PFSK-1 (cell line): ENCODE measurements at regions not wholly inside any gene's neighbourhood (a gene's known extent, or its start where the extent isn't known, plus 50 kb on each side); places are given as distances from the start of the nearest gene placed in this dataset.

Experiments used
- POLR2AphosphoS5 ChIP-seq: IDR thresholded peaks from 2 replicates; pipeline ENCODE4 v1.6.1; 2012; ENCODE audit warnings: low read depth, mild to moderate bottlenecking, control low read depth, low read length, moderate library complexity
- SIN3A ChIP-seq: IDR thresholded peaks from 2 replicates; pipeline ENCODE4 v1.6.1; 2012; ENCODE audit warnings: mild to moderate bottlenecking, low read length, moderate library complexity, borderline replicate concordance; ENCODE audit not compliant: insufficient read depth
- TAF1 ChIP-seq: IDR thresholded peaks from 2 replicates; pipeline ENCODE4 v1.6.1; 2012; ENCODE audit warnings: low read length, control low read depth, borderline replicate concordance; ENCODE audit not compliant: insufficient read depth
- TF ChIP-seq, protein P1 (sequence below), 2 experiments: IDR thresholded peaks; 2 replicates each; pipeline versions ENCODE4 v1.6.1 to v1.8.0; 2011 to 2012; ENCODE audit warnings: low read depth in 2 of 2, low read length in 2 of 2, control low read depth in 1 of 2, inconsistent platforms in 1 of 2, mild to moderate bottlenecking in 1 of 2, moderate library complexity in 1 of 2; ENCODE audit not compliant: insufficient read depth in 1 of 2

DNA sequence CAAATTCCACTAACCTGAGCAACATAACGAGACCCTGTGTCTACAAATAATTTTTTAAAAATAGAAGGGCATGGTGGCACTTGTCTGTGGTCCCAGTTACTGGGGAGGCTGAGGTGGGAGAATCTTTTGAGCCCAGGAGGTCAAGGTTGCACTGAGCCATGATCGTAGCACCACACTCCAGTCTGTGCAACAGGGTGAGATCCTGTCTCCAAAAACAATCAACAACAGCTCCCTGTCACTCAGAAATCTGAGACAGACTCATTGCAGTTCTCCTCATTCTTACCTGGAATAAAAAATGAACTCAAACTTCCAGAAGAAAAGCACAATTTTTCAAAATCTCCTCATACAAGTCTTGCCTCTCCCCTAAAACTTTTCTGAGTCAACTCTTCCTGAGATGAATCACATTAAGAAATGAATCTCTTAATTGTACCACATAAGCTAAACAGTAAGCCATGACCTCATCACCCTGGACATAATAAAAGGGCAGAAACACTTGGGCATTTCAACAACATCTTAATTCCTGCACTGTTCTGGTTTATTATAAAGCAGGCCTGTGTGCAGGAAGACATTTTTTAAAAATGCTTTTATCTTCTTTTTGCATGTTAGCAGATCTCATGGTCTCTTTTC is 214.3 kb upstream of the CDKN3 start:
- TF ChIP-seq TAF1 (no peak), POLR2AphosphoS5 (no peak), SIN3A (no peak)
- TF ChIP-seq, protein P1, sequence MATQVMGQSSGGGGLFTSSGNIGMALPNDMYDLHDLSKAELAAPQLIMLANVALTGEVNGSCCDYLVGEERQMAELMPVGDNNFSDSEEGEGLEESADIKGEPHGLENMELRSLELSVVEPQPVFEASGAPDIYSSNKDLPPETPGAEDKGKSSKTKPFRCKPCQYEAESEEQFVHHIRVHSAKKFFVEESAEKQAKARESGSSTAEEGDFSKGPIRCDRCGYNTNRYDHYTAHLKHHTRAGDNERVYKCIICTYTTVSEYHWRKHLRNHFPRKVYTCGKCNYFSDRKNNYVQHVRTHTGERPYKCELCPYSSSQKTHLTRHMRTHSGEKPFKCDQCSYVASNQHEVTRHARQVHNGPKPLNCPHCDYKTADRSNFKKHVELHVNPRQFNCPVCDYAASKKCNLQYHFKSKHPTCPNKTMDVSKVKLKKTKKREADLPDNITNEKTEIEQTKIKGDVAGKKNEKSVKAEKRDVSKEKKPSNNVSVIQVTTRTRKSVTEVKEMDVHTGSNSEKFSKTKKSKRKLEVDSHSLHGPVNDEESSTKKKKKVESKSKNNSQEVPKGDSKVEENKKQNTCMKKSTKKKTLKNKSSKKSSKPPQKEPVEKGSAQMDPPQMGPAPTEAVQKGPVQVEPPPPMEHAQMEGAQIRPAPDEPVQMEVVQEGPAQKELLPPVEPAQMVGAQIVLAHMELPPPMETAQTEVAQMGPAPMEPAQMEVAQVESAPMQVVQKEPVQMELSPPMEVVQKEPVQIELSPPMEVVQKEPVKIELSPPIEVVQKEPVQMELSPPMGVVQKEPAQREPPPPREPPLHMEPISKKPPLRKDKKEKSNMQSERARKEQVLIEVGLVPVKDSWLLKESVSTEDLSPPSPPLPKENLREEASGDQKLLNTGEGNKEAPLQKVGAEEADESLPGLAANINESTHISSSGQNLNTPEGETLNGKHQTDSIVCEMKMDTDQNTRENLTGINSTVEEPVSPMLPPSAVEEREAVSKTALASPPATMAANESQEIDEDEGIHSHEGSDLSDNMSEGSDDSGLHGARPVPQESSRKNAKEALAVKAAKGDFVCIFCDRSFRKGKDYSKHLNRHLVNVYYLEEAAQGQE (IDR thresholded peaks at IDR 0.05; ENCODE audit: insufficient read depth in 1 of 2, low read depth in 2 of 2, low read length in 2 of 2), result no peak
